Activated CD8-positive, alpha-beta memory T cell treated with anti-CD3 and anti-CD28 coated beads, Interleukin-2, amount 50 U/mL, for 24 hours (primary cell): ENCODE measurements at regions not wholly inside any gene's neighbourhood (a gene's known extent, or its start where the extent isn't known, plus 50 kb on each side); places are given as distances from the start of the nearest gene placed in this dataset.

Experiments
- DNase-seq: peaks from one replicate; pipeline ENCODE4 v3.0.0-alpha.2; 2020; ENCODE audit errors: extremely low read depth

GRCh38 chr5:8137941-8138550, 269.1 kb downstream of the MTRR start:
- no peak for DNase-seq

GRCh38 chr5:8138884-8139283, 269.9 kb downstream of the MTRR start:
- DNase-seq: no peak

- no peak for DNase-seq
Observed at GRCh38 chr5:8150791-8151190, 281.8 kb downstream of the MTRR start.

- no peak for DNase-seq
Observed at GRCh38 chr5:8156706-8157105, 287.8 kb downstream of the MTRR start.

GRCh38 chr5:8157320-8157822, 288.4 kb downstream of the MTRR start:
- DNase-seq: no peak

- DNase-seq: no peak
Observed at GRCh38 chr5:8176101-8176693, 307.2 kb downstream of the MTRR start.

GRCh38 chr5:8184455-8185063, 315.6 kb downstream of the MTRR start:
- DNase-seq: no peak

- no peak for DNase-seq
Observed at GRCh38 chr5:8185852-8186251, 316.9 kb downstream of the MTRR start.

GRCh38 chr5:8188874-8189565, 320.1 kb downstream of the MTRR start:
- no peak for DNase-seq

- DNase-seq: no peak
Observed at GRCh38 chr5:8192840-8193239, 323.9 kb downstream of the MTRR start.

GRCh38 chr5:8196061-8196460, 327.1 kb downstream of the MTRR start:
- DNase-seq: no peak

GRCh38 chr5:8208307-8208706, 339.4 kb downstream of the MTRR start:
- DNase-seq: no peak

- DNase-seq: no peak
Observed at GRCh38 chr5:8209500-8209899, 340.6 kb downstream of the MTRR start.

- DNase-seq: no peak
Observed at GRCh38 chr5:8213701-8214240, 344.8 kb downstream of the MTRR start.

- no peak for DNase-seq
Observed at GRCh38 chr5:8216921-8217320, 348.0 kb downstream of the MTRR start.

GRCh38 chr5:8226148-8226547, 357.2 kb downstream of the MTRR start:
- DNase-seq: no peak

GRCh38 chr5:8227112-8227511, 358.2 kb downstream of the MTRR start:
- DNase-seq: no peak

GRCh38 chr5:8229551-8229950, 360.6 kb downstream of the MTRR start:
- DNase-seq: no peak

- DNase-seq: no peak
Observed at GRCh38 chr5:8230868-8231267, 361.9 kb downstream of the MTRR start.

GRCh38 chr5:8233479-8233878, 364.5 kb downstream of the MTRR start:
- DNase-seq: no peak

GRCh38 chr5:8234179-8234770, 365.3 kb downstream of the MTRR start:
- no peak for DNase-seq

- no peak for DNase-seq
Observed at GRCh38 chr5:8238080-8238479, 369.1 kb downstream of the MTRR start.
